PC-3 (cell line): ENCODE measurements at regions not wholly inside any gene's neighbourhood (a gene's known extent, or its start where the extent isn't known, plus 50 kb on each side); places are given as distances from the start of the nearest gene placed in this dataset.

ENCODE experiments used
- EZH2 ChIP-seq: fragments of 300-600 bp; sonication (generic); IDR thresholded peaks from one replicate; pipeline ENCODE4 v1.6.1; 2017; ENCODE audit warnings: antibody characterized with exemption, mild to moderate bottlenecking, low read length; ENCODE audit not compliant: unreplicated experiment
- TF ChIP-seq, protein P1 (sequence below): fragments of 300-600 bp; sonication (generic); conservative IDR thresholded peaks from 2 replicates; pipeline ENCODE4 v1.5.1; 2017; ENCODE audit warnings: antibody characterized with exemption, low read depth, mild to moderate bottlenecking, low read length

- TF ChIP-seq, protein P1, sequence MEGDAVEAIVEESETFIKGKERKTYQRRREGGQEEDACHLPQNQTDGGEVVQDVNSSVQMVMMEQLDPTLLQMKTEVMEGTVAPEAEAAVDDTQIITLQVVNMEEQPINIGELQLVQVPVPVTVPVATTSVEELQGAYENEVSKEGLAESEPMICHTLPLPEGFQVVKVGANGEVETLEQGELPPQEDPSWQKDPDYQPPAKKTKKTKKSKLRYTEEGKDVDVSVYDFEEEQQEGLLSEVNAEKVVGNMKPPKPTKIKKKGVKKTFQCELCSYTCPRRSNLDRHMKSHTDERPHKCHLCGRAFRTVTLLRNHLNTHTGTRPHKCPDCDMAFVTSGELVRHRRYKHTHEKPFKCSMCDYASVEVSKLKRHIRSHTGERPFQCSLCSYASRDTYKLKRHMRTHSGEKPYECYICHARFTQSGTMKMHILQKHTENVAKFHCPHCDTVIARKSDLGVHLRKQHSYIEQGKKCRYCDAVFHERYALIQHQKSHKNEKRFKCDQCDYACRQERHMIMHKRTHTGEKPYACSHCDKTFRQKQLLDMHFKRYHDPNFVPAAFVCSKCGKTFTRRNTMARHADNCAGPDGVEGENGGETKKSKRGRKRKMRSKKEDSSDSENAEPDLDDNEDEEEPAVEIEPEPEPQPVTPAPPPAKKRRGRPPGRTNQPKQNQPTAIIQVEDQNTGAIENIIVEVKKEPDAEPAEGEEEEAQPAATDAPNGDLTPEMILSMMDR, result no peak
- no peak for TF ChIP-seq EZH2
Measured at GRCh38 chr2:138171244-138171643, 207.0 kb downstream of the HNMT start.
